Tibial artery (tissue), 4 donors: ENCODE measurements at regions not wholly inside any gene's neighbourhood (a gene's known extent, or its start where the extent isn't known, plus 50 kb on each side); places are given as distances from the start of the nearest gene placed in this dataset.

Experiments
- DNase-seq, 2 donors: peaks; one replicate each; pipeline ENCODE4 v3.0.0-alpha.2; 2019
- H3K27ac ChIP-seq, 2 donors: fragments of 200-600 bp; sonication (generic) in 1 of 2; 1 replicate in 1 of 2; 2 replicates in 1 of 2; pipeline ENCODE4 v1.5.1; 2018 to 2019; ENCODE audit warnings: mild to moderate bottlenecking in 1 of 2
- H3K27me3 ChIP-seq, 2 donors: fragments of 200-600 bp; sonication (generic) in 1 of 2; one replicate each; pipeline versions ENCODE4 v1.5.1 to v1.6.0; 2016 to 2019
- H3K36me3 ChIP-seq, 3 donors: fragments of 200-600 bp; sonication (generic) in 2 of 3; one replicate each; pipeline ENCODE4 v1.5.1; 2016 to 2019; ENCODE audit warnings: mild to moderate bottlenecking in 2 of 3
- H3K4me1 ChIP-seq, 4 donors: fragments of 200-600 bp; sonication (generic) in 2 of 4; 1 replicate in 3 of 4; 2 replicates in 1 of 4; pipeline ENCODE4 v1.5.1; 2016 to 2019
- H3K4me3 ChIP-seq, 2 donors: fragments of 200-600 bp; sonication (generic) in 1 of 2; 1 replicate in 1 of 2; 2 replicates in 1 of 2; pipeline ENCODE4 v1.5.1; 2018 to 2019; ENCODE audit warnings: mild to moderate bottlenecking in 2 of 2
- H3K9me3 ChIP-seq, 3 donors: fragments of 200-600 bp; sonication (generic) in 1 of 3; one replicate each; pipeline ENCODE4 v1.5.1; 2016 to 2019
- intact Hi-C: fragments of 100-400 bp; cut with DNase I; formaldehyde crosslinking; loops from one replicate; pipeline ENCODE4 v1.15.0; 2023; ENCODE audit warnings: low total_unique reads
- TF ChIP-seq, protein P1 (sequence below), 2 experiments: fragments of 200-600 bp in 1 of 2; fragments of 450-650 bp in 1 of 2; IDR thresholded peaks; one replicate each; pipeline ENCODE4 v1.5.1; 2017 to 2019; ENCODE audit warnings: antibody characterized with exemption in 2 of 2, mild to moderate bottlenecking in 1 of 2, moderate library complexity in 1 of 2

DNA sequence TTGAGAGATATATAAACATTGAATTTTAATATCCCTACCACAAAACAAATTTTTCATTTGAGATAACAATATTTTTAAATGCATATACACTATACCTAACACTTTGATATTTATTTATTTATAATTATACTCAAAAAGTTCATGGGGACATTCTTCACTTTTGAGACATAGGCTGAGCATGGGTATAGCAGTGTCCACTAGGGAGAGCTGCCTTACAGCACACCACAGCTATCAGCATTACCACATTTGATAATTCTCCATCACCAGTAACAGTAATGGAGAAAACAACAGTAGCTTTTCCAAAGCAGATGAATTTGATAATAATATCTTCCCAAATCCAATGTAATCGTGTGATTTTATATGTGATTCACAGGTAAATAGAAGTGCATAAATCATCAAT lies 626.1 kb downstream of the DACH1 start:
- TF ChIP-seq, protein P1, sequence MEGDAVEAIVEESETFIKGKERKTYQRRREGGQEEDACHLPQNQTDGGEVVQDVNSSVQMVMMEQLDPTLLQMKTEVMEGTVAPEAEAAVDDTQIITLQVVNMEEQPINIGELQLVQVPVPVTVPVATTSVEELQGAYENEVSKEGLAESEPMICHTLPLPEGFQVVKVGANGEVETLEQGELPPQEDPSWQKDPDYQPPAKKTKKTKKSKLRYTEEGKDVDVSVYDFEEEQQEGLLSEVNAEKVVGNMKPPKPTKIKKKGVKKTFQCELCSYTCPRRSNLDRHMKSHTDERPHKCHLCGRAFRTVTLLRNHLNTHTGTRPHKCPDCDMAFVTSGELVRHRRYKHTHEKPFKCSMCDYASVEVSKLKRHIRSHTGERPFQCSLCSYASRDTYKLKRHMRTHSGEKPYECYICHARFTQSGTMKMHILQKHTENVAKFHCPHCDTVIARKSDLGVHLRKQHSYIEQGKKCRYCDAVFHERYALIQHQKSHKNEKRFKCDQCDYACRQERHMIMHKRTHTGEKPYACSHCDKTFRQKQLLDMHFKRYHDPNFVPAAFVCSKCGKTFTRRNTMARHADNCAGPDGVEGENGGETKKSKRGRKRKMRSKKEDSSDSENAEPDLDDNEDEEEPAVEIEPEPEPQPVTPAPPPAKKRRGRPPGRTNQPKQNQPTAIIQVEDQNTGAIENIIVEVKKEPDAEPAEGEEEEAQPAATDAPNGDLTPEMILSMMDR (IDR thresholded peaks at IDR 0.05) = no peak
- no peaks in the 10 kb centered on the region for H3K27me3 ChIP-seq
- DNase-seq = no peak
- intact Hi-C loops = no loop called here
- H3K4me3 ChIP-seq = no peak overlapping the region
- no peaks in the 10 kb centered on the region for H3K9me3 ChIP-seq
- H3K36me3 ChIP-seq = no peaks in the 10 kb centered on the region
- no peaks in the 10 kb centered on the region for H3K4me1 ChIP-seq
- no peak overlapping the region for H3K27ac ChIP-seq

DNA sequence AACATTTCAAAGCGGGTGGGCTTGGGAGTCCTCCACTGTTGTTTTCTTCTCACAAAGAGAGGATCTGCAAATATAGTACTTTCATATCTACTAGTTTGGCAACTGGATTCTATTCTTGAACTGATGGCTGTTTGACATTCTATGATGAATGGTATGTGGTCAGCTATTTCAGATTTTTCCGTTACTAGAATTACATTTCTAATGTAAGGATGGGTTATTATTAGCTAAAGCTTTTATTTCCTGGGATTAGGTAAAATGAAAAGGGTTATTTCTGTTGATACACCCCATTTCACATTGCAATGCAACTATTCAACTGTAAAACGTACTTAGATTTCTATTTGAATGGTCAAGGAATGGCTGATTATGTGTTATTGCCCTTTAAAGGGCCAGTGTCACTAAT lies 629.7 kb downstream of the DACH1 start:
- DNase-seq = no peak
- no peak overlapping the region for H3K27ac ChIP-seq
- no peak overlapping the region for H3K4me3 ChIP-seq
- TF ChIP-seq, protein P1 (IDR thresholded peaks at IDR 0.05) = no peak
- intact Hi-C loops = no loop called here
- H3K9me3 ChIP-seq = no peaks in the 10 kb centered on the region
- H3K36me3 ChIP-seq = no peaks in the 10 kb centered on the region
- no peaks in the 10 kb centered on the region for H3K27me3 ChIP-seq
- no peaks in the 10 kb centered on the region for H3K4me1 ChIP-seq

DNA sequence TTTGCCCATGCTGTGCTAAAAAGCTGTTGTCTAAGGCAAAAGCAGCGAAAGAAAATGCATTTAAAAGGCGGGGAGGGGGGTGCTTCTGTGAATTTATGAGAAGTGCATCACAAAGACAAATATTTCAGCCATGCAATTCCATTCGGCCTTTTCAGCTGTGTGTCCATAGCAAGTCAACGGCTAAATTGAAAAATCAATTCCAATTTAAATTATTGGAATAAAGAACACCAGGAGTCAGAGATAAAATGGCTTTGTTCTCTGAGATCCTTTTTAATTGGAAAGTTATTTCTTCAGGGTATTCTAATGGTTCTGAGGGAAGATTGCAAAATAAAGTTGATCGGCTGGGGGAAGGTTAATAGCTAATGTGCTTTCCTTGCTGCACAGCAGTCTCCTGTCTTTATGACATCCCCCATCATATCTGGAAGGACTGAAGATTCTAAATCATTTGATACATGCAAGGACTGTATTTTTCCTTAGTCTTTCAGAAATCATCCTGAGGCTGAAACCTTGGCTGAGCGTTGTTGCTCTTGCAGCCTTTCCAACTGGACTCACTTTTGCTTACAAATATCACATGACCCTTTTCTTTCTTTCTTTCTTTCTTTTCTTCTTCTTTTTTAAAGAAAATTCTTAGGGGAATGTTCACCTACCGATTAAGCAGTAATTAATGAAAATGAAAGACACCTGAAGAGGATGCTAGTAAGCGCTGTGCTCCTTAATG lies 647.1 kb downstream of the DACH1 start:
- no peaks in the 10 kb centered on the region for H3K9me3 ChIP-seq

DNA sequence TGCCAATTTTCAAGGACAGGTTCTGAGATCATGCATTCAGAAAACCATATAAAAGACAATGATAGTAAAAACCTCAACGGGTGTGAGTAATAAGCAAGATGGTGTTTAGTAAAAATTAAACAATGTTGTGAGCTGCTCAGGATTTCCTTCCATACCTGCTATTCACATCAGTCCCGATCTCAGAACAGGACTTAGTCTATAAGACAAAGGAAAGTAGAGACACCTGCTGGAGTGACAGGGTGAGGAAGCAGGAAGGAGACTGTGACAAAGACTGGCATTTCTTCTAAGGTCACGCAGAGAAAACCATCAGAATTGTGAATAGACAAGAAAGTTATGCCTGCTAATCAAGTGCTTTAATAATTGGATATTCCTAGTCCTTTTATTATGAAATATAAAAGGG lies 648.0 kb downstream of the DACH1 start:
- intact Hi-C loops = no loop called here
- no peak overlapping the region for H3K4me3 ChIP-seq
- no peaks in the 10 kb centered on the region for H3K4me1 ChIP-seq
- H3K27ac ChIP-seq = no peak overlapping the region
- H3K36me3 ChIP-seq = no peaks in the 10 kb centered on the region
- no peak for DNase-seq
- no peaks in the 10 kb centered on the region for H3K9me3 ChIP-seq
- TF ChIP-seq, protein P1 (IDR thresholded peaks at IDR 0.05) = no peak
- H3K27me3 ChIP-seq = no peaks in the 10 kb centered on the region

More for the DNA sequence above, 647.1 kb downstream of the DACH1 start:
- DNase-seq = no peak
- H3K27me3 ChIP-seq = no peaks in the 10 kb centered on the region
- H3K27ac ChIP-seq = no peak overlapping the region
- H3K4me3 ChIP-seq = no peak overlapping the region
- TF ChIP-seq, protein P1 (IDR thresholded peaks at IDR 0.05) = no peak
- H3K4me1 ChIP-seq = no peaks in the 10 kb centered on the region
- no peaks in the 10 kb centered on the region for H3K36me3 ChIP-seq
- intact Hi-C loops = no loop called here

DNA sequence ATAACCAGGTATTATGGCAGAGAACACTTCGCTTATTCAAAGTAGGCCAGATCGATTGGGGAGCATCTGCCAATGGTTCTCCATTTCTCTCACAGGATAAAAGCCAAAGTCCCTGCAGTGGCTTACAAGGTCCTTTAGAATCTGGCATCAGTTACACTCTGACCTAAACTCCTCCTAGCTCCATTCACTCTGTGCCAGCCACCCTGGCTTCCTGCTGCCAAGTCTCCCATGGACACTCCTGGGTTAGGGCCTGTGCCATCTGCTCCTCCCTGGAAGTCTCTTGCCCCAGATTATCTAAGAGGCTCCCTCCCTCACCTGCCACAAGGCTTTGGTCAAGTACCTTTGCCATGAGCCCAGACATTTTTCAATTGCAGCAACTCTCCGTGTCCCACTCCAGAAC lies 649.2 kb downstream of the DACH1 start:
- H3K4me3 ChIP-seq = no peak overlapping the region
- intact Hi-C loops = no loop called here
- H3K4me1 ChIP-seq = no peaks in the 10 kb centered on the region
- TF ChIP-seq, protein P1 (IDR thresholded peaks at IDR 0.05) = no peak
- no peaks in the 10 kb centered on the region for H3K27me3 ChIP-seq
- DNase-seq = no peak
- H3K36me3 ChIP-seq = no peaks in the 10 kb centered on the region
- H3K27ac ChIP-seq = no peak overlapping the region
- no peaks in the 10 kb centered on the region for H3K9me3 ChIP-seq

DNA sequence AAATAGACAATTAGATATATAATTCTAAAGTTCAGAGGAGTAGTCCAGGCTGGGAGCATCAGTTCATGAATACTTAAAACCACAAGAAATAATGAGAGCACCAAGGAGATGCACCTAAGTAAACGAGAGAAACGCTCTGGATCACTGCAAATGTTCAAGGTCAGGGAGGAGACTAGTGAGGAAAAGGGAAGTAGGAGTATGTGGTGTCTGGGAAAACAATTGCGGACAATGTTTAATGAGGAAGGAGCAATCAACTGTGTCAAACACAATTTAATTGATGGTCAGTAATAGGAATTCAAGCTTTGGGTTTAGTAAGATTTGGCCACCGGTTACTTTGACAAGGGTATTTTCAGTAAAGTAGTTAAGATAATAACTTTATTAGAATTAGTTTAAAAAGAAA lies 652.2 kb downstream of the DACH1 start:
- H3K36me3 ChIP-seq = no peaks in the 10 kb centered on the region
- no peaks in the 10 kb centered on the region for H3K27me3 ChIP-seq
- no peak overlapping the region for H3K27ac ChIP-seq
- H3K4me1 ChIP-seq = peaks cover 0 to 17% (median 7%) of the 10 kb centered on the region in 4 donors
- TF ChIP-seq, protein P1 (IDR thresholded peaks at IDR 0.05) = no peak
- H3K4me3 ChIP-seq = no peak overlapping the region
- no peaks in the 10 kb centered on the region for H3K9me3 ChIP-seq
- intact Hi-C loops = no loop called here
- no peak for DNase-seq
